Esophagus muscularis mucosa (tissue), 4 donors: ENCODE measurements at regions not wholly inside any gene's neighbourhood (a gene's known extent, or its start where the extent isn't known, plus 50 kb on each side); places are given as distances from the start of the nearest gene placed in this dataset.

Experiments
- DNase-seq: peaks from one replicate; pipeline ENCODE4 v3.0.0-alpha.2; 2017; ENCODE audit errors: extremely low spot score
- H3K27ac ChIP-seq, 4 donors: fragments of 200-600 bp; sonication (generic); replicated peaks in 1 of 4; 1 replicate in 3 of 4; 2 replicates in 1 of 4; pipeline ENCODE4 v1.5.1; 2016 to 2019; ENCODE audit warnings: mild to moderate bottlenecking in 1 of 4
- H3K27me3 ChIP-seq, 4 donors: fragments of 200-600 bp; sonication (generic); one replicate each; pipeline versions ENCODE4 v1.5.1 to v1.6.0; 2016 to 2019
- H3K36me3 ChIP-seq, 4 donors: fragments of 200-600 bp; sonication (generic); one replicate each; pipeline ENCODE4 v1.5.1; 2016 to 2019
- H3K4me1 ChIP-seq, 4 donors: fragments of 200-600 bp; sonication (generic); one replicate each; pipeline ENCODE4 v1.5.1; 2016 to 2019
- H3K4me3 ChIP-seq, 4 donors: fragments of 200-600 bp; sonication (generic); 1 replicate in 2 of 4; 2 replicates in 2 of 4; pipeline ENCODE4 v1.5.1; 2016 to 2019; ENCODE audit warnings: mild to moderate bottlenecking in 4 of 4, moderate library complexity in 1 of 4
- H3K9me3 ChIP-seq, 4 donors: fragments of 200-600 bp; sonication (generic); 1 replicate in 3 of 4; 2 replicates in 1 of 4; pipeline ENCODE4 v1.5.1; 2016 to 2019
- CTCF ChIP-seq, 3 experiments: fragments of 200-600 bp in 2 of 3; fragments of 450-650 bp in 1 of 3; sonication (generic) in 2 of 3; IDR thresholded peaks; one replicate each; pipeline ENCODE4 v1.5.1; 2017 to 2019; ENCODE audit warnings: antibody characterized with exemption in 3 of 3, mild to moderate bottlenecking in 2 of 3, moderate library complexity in 1 of 3
- EP300 ChIP-seq: sonication (generic); formaldehyde crosslinking; IDR thresholded peaks from one replicate; pipeline ENCODE4 v1.6.1; 2017; ENCODE audit warnings: antibody characterized with exemption
- POLR2A ChIP-seq: fragments of 450-650 bp; IDR thresholded peaks from one replicate; pipeline ENCODE4 v1.6.1; 2017; ENCODE audit warnings: antibody characterized with exemption, moderate library complexity, mild to moderate bottlenecking, low read depth
- POLR2AphosphoS5 ChIP-seq, 2 donors: sonication (generic); formaldehyde crosslinking; IDR thresholded peaks; one replicate each; pipeline ENCODE4 v1.6.1; 2017; ENCODE audit warnings: antibody characterized with exemption in 2 of 2
- WGBS: methylation state at CpG from one replicate; pipeline ENCODE4 v1.1.5; 2018; 5-methylcytosine and 5-hydroxymethylcytosine counted together
- intact Hi-C: fragments of 100-400 bp; cut with DNase I; formaldehyde crosslinking; loops from one replicate; pipeline ENCODE4 v1.15.1; 2023

GRCh38 chr7:153036396-153037063 lies 277.0 kb downstream of the ACTR3B start:
- H3K36me3 ChIP-seq: no peaks in the 10 kb centered on the region
- no peaks in the 10 kb centered on the region for H3K27me3 ChIP-seq
- 82% methylated on average over 4 of the region's 4 CpGs for WGBS

GRCh38 chr7:153043440-153043839 lies 283.9 kb downstream of the ACTR3B start:
- H3K4me3 ChIP-seq: no peak overlapping the region
- H3K27me3 ChIP-seq: no peaks in the 10 kb centered on the region
- H3K27ac ChIP-seq: no peak overlapping the region
- H3K36me3 ChIP-seq: no peaks in the 10 kb centered on the region
- no peaks in the 10 kb centered on the region for H3K9me3 ChIP-seq
- no peaks in the 10 kb centered on the region for H3K4me1 ChIP-seq
- TF ChIP-seq EP300 (no peak), POLR2A (no peak), POLR2AphosphoS5 (IDR thresholded peaks at IDR 0.05) (no peak), CTCF (IDR thresholded peaks at IDR 0.05) (no peak)
- intact Hi-C loops: no loop called here
- DNase-seq: no peak
- WGBS: 81% methylated on average over 8 of the region's 9 CpGs

More at GRCh38 chr7:153036396-153037063, 277.0 kb downstream of the ACTR3B start:
- H3K9me3 ChIP-seq: no peaks in the 10 kb centered on the region
- intact Hi-C loops: no loop called here
- H3K4me3 ChIP-seq: no peak overlapping the region
- TF ChIP-seq POLR2AphosphoS5 (IDR thresholded peaks at IDR 0.05) (no peak), CTCF (IDR thresholded peaks at IDR 0.05) (no peak), POLR2A (no peak), EP300 (no peak)
- no peaks in the 10 kb centered on the region for H3K4me1 ChIP-seq
- H3K27ac ChIP-seq: no peak overlapping the region
- no peak for DNase-seq

GRCh38 chr7:153044981-153045380 lies 285.4 kb downstream of the ACTR3B start:
- Histone ChIP-seq H3K36me3 (no peaks in the 10 kb centered on the region), H3K4me3 (no peak overlapping the region), H3K27me3 (peaks cover 0 to 5% (median 0%) of the 10 kb centered on the region in 4 donors), H3K27ac (no peak overlapping the region), H3K4me1 (no peaks in the 10 kb centered on the region), H3K9me3 (no peaks in the 10 kb centered on the region)
- no peak for DNase-seq
- TF ChIP-seq CTCF (IDR thresholded peaks at IDR 0.05) (no peak), POLR2AphosphoS5 (IDR thresholded peaks at IDR 0.05) (no peak), EP300 (no peak), POLR2A (no peak)
- intact Hi-C loops: no loop called here

- TF ChIP-seq POLR2AphosphoS5 (IDR thresholded peaks at IDR 0.05) (no peak), POLR2A (no peak), CTCF (IDR thresholded peaks at IDR 0.05) (no peak), EP300 (no peak)
- no peak for DNase-seq
- no peak overlapping the region for H3K4me3 ChIP-seq
- H3K27ac ChIP-seq: no peak overlapping the region
- no peaks in the 10 kb centered on the region for H3K36me3 ChIP-seq
- peaks cover 0 to 4% (median 0%) of the 10 kb centered on the region in 4 donors for H3K9me3 ChIP-seq
- peaks cover 0 to 5% (median 0%) of the 10 kb centered on the region in 4 donors for H3K27me3 ChIP-seq
- intact Hi-C loops: no loop called here
- WGBS: 88% methylated on average over 20 of the region's 21 CpGs
- no peaks in the 10 kb centered on the region for H3K4me1 ChIP-seq
These were observed 287.8 kb downstream of the ACTR3B start for GRCh38 chr7:153047079-153047959.
